GM12873 (cell line): ENCODE measurements at regions not wholly inside any gene's neighbourhood (a gene's known extent, or its start where the extent isn't known, plus 50 kb on each side); places are given as distances from the start of the nearest gene placed in this dataset.

Experiments
- CTCF ChIP-seq: IDR thresholded peaks from 2 replicates; pipeline ENCODE4 v1.5.1; 2012; ENCODE audit warnings: low read depth, mild to moderate bottlenecking, moderate library complexity, low read length, control low read depth; ENCODE audit not compliant: insufficient read depth; ENCODE audit errors: missing control alignments

GRCh38 chr3:194206320-194206719 lies 70.4 kb downstream of the HES1 start:
- no peak for TF ChIP-seq CTCF

DNA sequence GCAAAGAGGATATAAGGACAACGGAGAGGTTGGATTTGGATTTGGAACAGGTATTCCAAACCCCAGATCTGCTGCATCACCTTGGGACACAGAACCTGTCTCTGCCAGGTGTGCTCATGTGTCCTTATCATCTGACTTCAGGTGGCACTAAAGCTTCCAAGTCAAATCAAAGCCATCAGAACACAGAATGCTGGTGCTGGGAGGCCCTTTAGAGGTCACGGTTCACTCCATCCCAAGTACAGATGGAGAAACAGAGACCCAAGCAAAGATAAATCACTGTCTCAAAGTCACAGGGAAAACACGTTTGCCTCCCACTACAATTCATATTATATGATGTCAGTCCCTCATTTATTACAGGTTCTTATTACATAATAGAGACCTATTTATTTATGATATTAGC lies 72.8 kb downstream of the HES1 start:
- no peak for TF ChIP-seq CTCF

DNA sequence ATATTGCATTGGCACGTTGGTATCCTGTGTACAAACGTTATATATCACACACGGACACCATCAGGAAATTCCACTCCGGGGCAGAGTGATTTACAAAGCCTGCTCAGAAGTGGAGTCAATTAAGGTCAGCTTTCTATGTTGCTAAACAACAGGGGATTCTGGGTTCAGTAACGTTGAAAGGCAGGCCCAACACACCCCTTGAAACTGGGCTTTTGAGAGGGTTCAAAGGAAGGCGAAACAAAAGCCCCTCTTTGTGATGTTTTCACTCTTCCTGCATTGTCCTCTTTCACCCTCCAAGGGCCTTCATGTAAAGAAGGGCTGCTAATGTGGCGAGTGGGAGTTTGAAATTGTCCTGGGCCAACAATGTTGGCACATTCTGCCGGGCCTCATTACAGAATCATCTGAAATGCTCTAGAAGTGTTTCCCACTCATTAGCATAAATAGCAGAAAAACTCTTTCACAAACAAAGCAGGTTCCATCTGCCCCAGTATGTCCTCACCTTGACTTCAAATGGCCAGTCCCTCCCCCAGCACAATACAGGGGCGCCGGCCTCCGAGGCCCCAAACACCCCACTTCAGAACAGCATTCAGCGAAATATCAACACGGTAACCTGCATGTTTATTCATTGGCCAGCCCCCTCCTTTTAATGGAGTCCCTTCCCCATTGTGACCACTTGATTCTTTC lies 76.4 kb downstream of the HES1 start:
- TF ChIP-seq CTCF, result no peak

- no peak for TF ChIP-seq CTCF
These were observed 76.9 kb downstream of the HES1 start for GRCh38 chr3:194212845-194213331.

- TF ChIP-seq CTCF, result no peak
These were observed 79.4 kb downstream of the HES1 start for GRCh38 chr3:194215392-194215791.

DNA sequence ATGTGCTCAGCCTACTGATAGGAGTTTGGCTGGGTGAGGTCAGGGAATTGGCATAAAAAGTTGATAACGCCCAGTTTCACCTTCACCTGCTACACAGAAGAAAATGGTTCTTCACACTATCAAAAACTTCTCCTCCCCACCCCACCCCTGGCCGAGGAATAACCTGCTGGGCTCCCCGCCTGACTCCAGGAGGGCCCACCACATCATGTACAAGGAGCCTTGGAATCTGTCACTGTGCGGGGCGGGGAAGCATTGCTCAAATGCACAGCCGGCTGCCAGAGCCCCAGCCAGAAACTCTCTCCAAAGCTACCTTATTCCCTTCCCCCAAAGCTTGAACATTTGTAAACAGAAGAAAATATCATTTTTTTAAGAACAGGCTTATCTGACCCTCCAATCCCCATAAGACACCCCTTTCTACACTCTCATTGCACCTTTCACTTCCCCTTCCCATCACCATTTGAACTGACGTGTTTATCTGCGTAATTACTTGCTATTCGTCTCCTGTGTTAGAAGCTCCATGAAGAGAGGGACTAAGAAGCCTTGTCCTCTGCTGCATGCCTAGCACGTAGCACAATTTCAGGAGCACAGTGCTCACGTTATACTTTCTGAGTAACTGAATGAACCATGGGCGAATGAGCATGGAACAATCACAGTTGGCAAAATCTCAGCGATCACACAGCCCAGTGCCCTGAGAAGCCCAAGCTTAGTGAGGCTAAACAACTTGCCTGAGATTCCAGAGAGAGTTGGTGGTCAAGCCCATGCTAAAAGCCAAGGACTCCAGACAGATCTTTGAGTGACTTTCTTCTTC lies 82.9 kb downstream of the HES1 start:
- TF ChIP-seq CTCF, result no peak

DNA sequence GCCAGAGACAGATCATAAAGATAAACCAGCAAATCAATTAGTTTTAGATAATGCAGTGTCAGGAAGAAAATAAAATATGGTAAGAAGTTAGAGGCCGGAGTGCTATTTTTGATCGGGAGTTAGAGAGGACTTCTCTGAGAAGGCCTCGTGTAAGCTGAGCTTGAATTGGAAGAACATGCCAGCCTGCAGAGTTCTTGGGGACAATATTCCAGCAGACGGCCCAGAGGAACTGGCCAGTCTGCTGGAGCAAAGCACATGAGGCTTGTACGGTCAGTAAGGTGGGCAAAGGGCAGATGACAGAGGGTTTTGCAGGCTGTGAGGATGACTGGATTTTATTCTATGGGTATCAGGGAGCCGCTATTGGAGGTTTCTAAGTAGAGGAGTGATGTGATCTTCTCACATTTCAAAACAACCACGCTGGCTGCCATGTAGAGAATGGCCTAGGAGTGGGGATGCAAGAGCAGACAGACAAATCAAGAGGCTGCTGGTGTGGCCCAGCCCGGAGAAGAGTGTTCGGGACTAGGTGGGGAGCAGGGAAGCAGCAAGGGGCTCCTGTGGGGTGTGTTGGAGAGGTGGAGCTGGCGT lies 84.0 kb downstream of the HES1 start:
- TF ChIP-seq CTCF, result no peak
